ENCODE measurements at regions not wholly inside any gene's neighbourhood (a gene's known extent, or its start where the extent isn't known, plus 50 kb on each side); places are given as distances from the start of the nearest gene placed in this dataset.

GRCh38 chr15:69718916-69719315, 266.3 kb downstream of the RPLP1 start:
- peak; percentile 53 for DNase-seq

GRCh38 chr15:69719527-69720240, 267.1 kb downstream of the RPLP1 start:
- DNase-seq = peak; percentile 81

- peak; percentile 21 for DNase-seq
Measured at GRCh38 chr15:69720536-69720935, 267.9 kb downstream of the RPLP1 start.

- DNase-seq = no peak
Measured at GRCh38 chr15:69722924-69723323, 270.3 kb downstream of the RPLP1 start.

GRCh38 chr15:69723404-69724096, 270.9 kb downstream of the RPLP1 start:
- no peak for DNase-seq

- no peak for DNase-seq
Measured at GRCh38 chr15:69724333-69724732, 271.7 kb downstream of the RPLP1 start.

- DNase-seq = no peak
Measured at GRCh38 chr15:69725275-69725674, 272.7 kb downstream of the RPLP1 start.

GRCh38 chr15:69725957-69726356, 273.3 kb downstream of the RPLP1 start:
- no peak for DNase-seq

- no peak for DNase-seq
Measured at GRCh38 chr15:69727121-69727924, 274.7 kb downstream of the RPLP1 start.

GRCh38 chr15:69729167-69729748, 276.6 kb downstream of the RPLP1 start:
- DNase-seq = peak; percentile 76

GRCh38 chr15:69730281-69731080, 277.9 kb downstream of the RPLP1 start:
- DNase-seq = no peak

GRCh38 chr15:69731081-69731330, 278.4 kb downstream of the RPLP1 start:
- DNase-seq = no peak

GRCh38 chr15:69731581-69731980, 279.0 kb downstream of the RPLP1 start:
- no peak for DNase-seq

- DNase-seq = no peak
Measured at GRCh38 chr15:69732133-69732532, 279.5 kb downstream of the RPLP1 start.

- DNase-seq = no peak
Measured at GRCh38 chr15:69734699-69735098, 282.1 kb downstream of the RPLP1 start.

GRCh38 chr15:69735121-69735520, 282.5 kb downstream of the RPLP1 start:
- no peak for DNase-seq

- DNase-seq = no peak
Measured at GRCh38 chr15:69736161-69736560, 283.5 kb downstream of the RPLP1 start.

GRCh38 chr15:69737916-69738315, 285.3 kb downstream of the RPLP1 start:
- DNase-seq = no peak

GRCh38 chr15:69740684-69741083, 288.1 kb downstream of the RPLP1 start:
- DNase-seq = no peak

- DNase-seq = no peak
Measured at GRCh38 chr15:69742361-69742760, 289.7 kb downstream of the RPLP1 start.

GRCh38 chr15:69743091-69743490, 290.5 kb downstream of the RPLP1 start:
- no peak for DNase-seq

GRCh38 chr15:69744391-69745162, 292.0 kb downstream of the RPLP1 start:
- DNase-seq = no peak

Measured in CD4-positive, alpha-beta T cell treated with Interleukin-17A for 1 hour (primary cell).